ENCODE measurements at regions not wholly inside any gene's neighbourhood (a gene's known extent, or its start where the extent isn't known, plus 50 kb on each side); places are given as distances from the start of the nearest gene placed in this dataset.
"Not testable (repeated sequence)": the region's sequence is repeated elsewhere in the genome, so short reads cannot be mapped to it uniquely, and the experiment has no call there.

GRCh38 chr7:125264174-125264856 lies 334.7 kb upstream of the POT1 start:
- not testable (repeated sequence) for TF ChIP-seq POLR2A, POLR2AphosphoS5 (IDR thresholded peaks at IDR 0.05; ENCODE audit: low read depth, low read length)
